Trophoblast cell (in vitro differentiated cells and primary cell): ENCODE measurements at regions not wholly inside any gene's neighbourhood (a gene's known extent, or its start where the extent isn't known, plus 50 kb on each side); places are given as distances from the start of the nearest gene placed in this dataset.
A peak's percentile ranks its signal among the peaks of the same experiment; 100 is the strongest.

ENCODE experiments used
- DNase-seq, 2 donors: peaks; one replicate each; pipeline ENCODE4 v3.0.0-alpha.2; 2016
- H2AFZ ChIP-seq: 2 replicates; pipeline ENCODE4 v1.6.1; 2013; ENCODE audit warnings: low read length, moderate library complexity, mild to moderate bottlenecking; ENCODE audit not compliant: insufficient read depth, poor library complexity
- H2AK5ac ChIP-seq: 2 replicates; pipeline ENCODE4 v1.6.1; 2013; ENCODE audit warnings: mild to moderate bottlenecking, low read length
- H2BK120ac ChIP-seq: 2 replicates; pipeline ENCODE4 v1.6.1; 2013; ENCODE audit warnings: low read length, mild to moderate bottlenecking, moderate library complexity; ENCODE audit not compliant: insufficient read depth, poor library complexity
- H2BK12ac ChIP-seq: 2 replicates; pipeline ENCODE4 v1.6.1; 2013; ENCODE audit warnings: mild to moderate bottlenecking, low read length, moderate library complexity
- H2BK5ac ChIP-seq: 2 replicates; pipeline ENCODE4 v1.6.1; 2013; ENCODE audit warnings: low read length, low read depth, moderate library complexity, mild to moderate bottlenecking; ENCODE audit not compliant: poor library complexity
- H3K14ac ChIP-seq: 2 replicates; pipeline ENCODE4 v1.6.1; 2013; ENCODE audit warnings: mild to moderate bottlenecking, low read length
- H3K18ac ChIP-seq: 2 replicates; pipeline ENCODE4 v1.6.1; 2013; ENCODE audit warnings: mild to moderate bottlenecking, low read length
- H3K23ac ChIP-seq: 2 replicates; pipeline ENCODE4 v1.6.1; 2013; ENCODE audit warnings: low read length
- H3K27ac ChIP-seq: 2 replicates; pipeline ENCODE4 v1.5.1; 2013; ENCODE audit warnings: low read depth, mild to moderate bottlenecking, inconsistent platforms, low read length, moderate library complexity
- H3K27me3 ChIP-seq: 2 replicates; pipeline ENCODE4 v1.6.1; 2013; ENCODE audit warnings: inconsistent platforms, mild to moderate bottlenecking, low read length, moderate library complexity; ENCODE audit not compliant: insufficient read depth
- H3K36me3 ChIP-seq, 2 experiments: 1 replicate in 1 of 2; 2 replicates in 1 of 2; pipeline ENCODE4 v1.6.1; 2013; ENCODE audit warnings: low read length in 2 of 2, mild to moderate bottlenecking in 2 of 2, moderate library complexity in 1 of 2; ENCODE audit not compliant: insufficient read depth in 2 of 2, control insufficient read depth in 1 of 2
- H3K4ac ChIP-seq: 2 replicates; pipeline ENCODE4 v1.6.1; 2013; ENCODE audit warnings: low read depth, mild to moderate bottlenecking, low read length, moderate library complexity
- H3K4me1 ChIP-seq, 2 experiments: 1 replicate in 1 of 2; 2 replicates in 1 of 2; pipeline ENCODE4 v1.6.1; 2013; ENCODE audit warnings: low read length in 2 of 2, mild to moderate bottlenecking in 2 of 2, moderate library complexity in 1 of 2; ENCODE audit not compliant: insufficient read depth in 2 of 2, control insufficient read depth in 1 of 2
- H3K4me2 ChIP-seq: 2 replicates; pipeline ENCODE4 v1.6.1; 2013; ENCODE audit warnings: inconsistent platforms, mild to moderate bottlenecking, low read length, moderate library complexity
- H3K4me3 ChIP-seq: 2 replicates; pipeline ENCODE4 v1.5.1; 2013; ENCODE audit warnings: mild to moderate bottlenecking, low read depth, low read length, inconsistent platforms
- H3K79me1 ChIP-seq: one replicate; pipeline ENCODE4 v1.6.1; 2013; ENCODE audit warnings: low read length
- H3K79me2 ChIP-seq: 2 replicates; pipeline ENCODE4 v1.6.1; 2013; ENCODE audit warnings: low read length, mild to moderate bottlenecking; ENCODE audit not compliant: control insufficient read depth, insufficient read depth, poor library complexity
- H3K9ac ChIP-seq: 2 replicates; pipeline ENCODE4 v1.6.1; 2013; ENCODE audit warnings: mild to moderate bottlenecking, low read length
- H3K9me3 ChIP-seq: 2 replicates; pipeline ENCODE4 v1.6.1; 2013; ENCODE audit warnings: low read depth, mild to moderate bottlenecking, control low read depth, inconsistent platforms, low read length; ENCODE audit not compliant: insufficient read depth
- H4K12ac ChIP-seq: 2 replicates; pipeline ENCODE4 v1.6.1; 2013; ENCODE audit warnings: low read depth, mild to moderate bottlenecking, low read length, moderate library complexity
- H4K8ac ChIP-seq: 2 replicates; pipeline ENCODE4 v1.6.1; 2013; ENCODE audit warnings: low read depth, mild to moderate bottlenecking, low read length, moderate library complexity
- H4K91ac ChIP-seq: one replicate; pipeline ENCODE4 v1.6.1; 2013; ENCODE audit warnings: low read depth, mild to moderate bottlenecking, low read length, moderate library complexity
- WGBS: extraction: QIAGEN DNeasy Blood & Tissue Kit; methylation state at CpG from one replicate; pipeline ENCODE4 v1.1.7; 2013; ENCODE audit warnings: missing lambda C conversion rate; ENCODE audit not compliant: insufficient read length, insufficient coverage; ENCODE audit errors: extremely low coverage; 5-methylcytosine and 5-hydroxymethylcytosine counted together

GRCh38 chr16:72469932-72470331, 298.0 kb upstream of the PMFBP1 start:
- Histone ChIP-seq H2BK120ac (no peak overlapping the region), H3K9ac (no peak overlapping the region), H4K8ac (no peak overlapping the region), H3K79me2 (no peaks in the 10 kb centered on the region), H3K4ac (no peak overlapping the region), H3K14ac (no peak overlapping the region), H2BK12ac (no peak overlapping the region), H3K27ac (no peak overlapping the region), H2AK5ac (no peak overlapping the region), H4K91ac (no peak overlapping the region), H3K18ac (no peak overlapping the region), H3K36me3 (no peaks in the 10 kb centered on the region), H3K4me3 (no peak overlapping the region), H3K4me2 (no peak overlapping the region), H2AFZ (no peak overlapping the region), H3K23ac (no peak overlapping the region), H3K79me1 (no peaks in the 10 kb centered on the region), H4K12ac (no peak overlapping the region), H3K4me1 (no peaks in the 10 kb centered on the region), H3K9me3 (no peaks in the 10 kb centered on the region), H2BK5ac (no peak overlapping the region), H3K27me3 (no peaks in the 10 kb centered on the region)
- WGBS, result no CpG with 5 or more reads among the region's 2 CpGs
- DNase-seq, result no peak

DNA sequence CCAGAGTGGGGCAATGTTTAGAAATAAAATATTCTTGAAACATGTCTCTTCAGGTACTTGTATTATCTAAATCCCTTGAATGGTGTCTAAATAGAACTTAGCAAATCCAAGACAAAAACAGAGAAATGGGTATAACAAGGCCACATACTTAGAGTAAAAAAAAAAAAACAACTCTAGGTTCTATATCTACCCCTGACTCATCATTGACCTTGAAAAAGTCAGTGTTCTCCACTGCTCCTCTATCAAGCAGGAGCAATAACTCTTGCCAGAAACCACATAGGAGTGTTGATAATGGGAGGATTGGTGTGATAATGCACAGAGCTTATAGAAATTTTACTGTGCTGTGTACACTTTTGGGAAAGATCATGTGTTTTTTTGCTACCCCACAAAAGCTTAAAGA, 296.6 kb upstream of the PMFBP1 start:
- H4K8ac ChIP-seq, result no peak overlapping the region
- no peak overlapping the region for H3K9ac ChIP-seq
- H2BK12ac ChIP-seq, result no peak overlapping the region
- no peak overlapping the region for H3K23ac ChIP-seq
- H3K4me2 ChIP-seq, result no peak overlapping the region
- H3K27ac ChIP-seq, result no peak overlapping the region
- no peak overlapping the region for H3K4ac ChIP-seq
- no peaks in the 10 kb centered on the region for H3K9me3 ChIP-seq
- H3K18ac ChIP-seq, result no peak overlapping the region
- H4K12ac ChIP-seq, result no peak overlapping the region
- H3K79me1 ChIP-seq, result no peaks in the 10 kb centered on the region
- no peak overlapping the region for H3K14ac ChIP-seq
- H3K4me3 ChIP-seq, result no peak overlapping the region
- no peak for DNase-seq
- H2AFZ ChIP-seq, result no peak overlapping the region
- no peak overlapping the region for H4K91ac ChIP-seq
- H2AK5ac ChIP-seq, result no peak overlapping the region
- H3K4me1 ChIP-seq, result no peaks in the 10 kb centered on the region
- no peaks in the 10 kb centered on the region for H3K27me3 ChIP-seq
- H2BK5ac ChIP-seq, result no peak overlapping the region
- no peaks in the 10 kb centered on the region for H3K79me2 ChIP-seq
- H3K36me3 ChIP-seq, result no peaks in the 10 kb centered on the region
- no peak overlapping the region for H2BK120ac ChIP-seq

DNA sequence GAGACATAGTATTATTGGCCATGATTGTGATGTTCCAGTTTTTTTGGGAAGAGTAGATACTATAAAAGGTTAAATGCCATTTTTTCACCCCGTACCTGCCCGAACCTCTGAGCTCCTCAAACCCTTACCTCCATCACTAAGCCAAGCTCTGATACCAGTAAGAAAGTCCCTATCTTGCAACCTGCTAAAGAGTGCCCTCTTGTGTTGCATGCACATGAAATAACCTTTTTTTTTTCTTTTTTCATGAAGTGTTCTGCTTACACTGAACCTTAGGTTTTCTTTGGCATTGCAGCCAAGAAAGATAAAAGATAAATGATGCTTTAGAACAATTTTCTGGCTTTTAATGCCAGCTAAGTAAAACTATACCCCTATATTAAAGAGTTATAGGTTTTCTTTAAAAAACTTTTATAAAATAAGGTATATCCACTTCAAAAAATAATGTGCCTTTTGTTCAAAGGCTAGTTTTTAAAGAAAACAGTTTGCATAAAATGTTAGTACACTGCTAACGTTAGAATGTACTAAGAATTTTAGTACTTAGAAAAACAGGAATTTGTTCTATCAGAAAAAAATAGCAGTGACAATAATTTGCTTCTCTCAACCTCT, 295.3 kb upstream of the PMFBP1 start:
- no peak overlapping the region for H3K4me3 ChIP-seq
- DNase-seq, result peak in 1 of 2 donors; percentile 57
- WGBS, result no CpG with 5 or more reads among the region's 3 CpGs
- H2BK12ac ChIP-seq, result no peak overlapping the region
- no peak overlapping the region for H4K91ac ChIP-seq
- no peaks in the 10 kb centered on the region for H3K4me1 ChIP-seq
- H3K79me2 ChIP-seq, result no peaks in the 10 kb centered on the region
- no peak overlapping the region for H2AFZ ChIP-seq
- no peak overlapping the region for H3K18ac ChIP-seq
- no peak overlapping the region for H3K9ac ChIP-seq
- no peak overlapping the region for H2BK120ac ChIP-seq
- H2AK5ac ChIP-seq, result no peak overlapping the region
- no peaks in the 10 kb centered on the region for H3K79me1 ChIP-seq
- H4K8ac ChIP-seq, result no peak overlapping the region
- no peaks in the 10 kb centered on the region for H3K27me3 ChIP-seq
- no peak overlapping the region for H3K14ac ChIP-seq
- H3K4me2 ChIP-seq, result no peak overlapping the region
- H3K27ac ChIP-seq, result no peak overlapping the region
- H2BK5ac ChIP-seq, result no peak overlapping the region
- H3K9me3 ChIP-seq, result no peaks in the 10 kb centered on the region
- H3K4ac ChIP-seq, result no peak overlapping the region
- no peaks in the 10 kb centered on the region for H3K36me3 ChIP-seq
- H4K12ac ChIP-seq, result no peak overlapping the region
- no peak overlapping the region for H3K23ac ChIP-seq

DNA sequence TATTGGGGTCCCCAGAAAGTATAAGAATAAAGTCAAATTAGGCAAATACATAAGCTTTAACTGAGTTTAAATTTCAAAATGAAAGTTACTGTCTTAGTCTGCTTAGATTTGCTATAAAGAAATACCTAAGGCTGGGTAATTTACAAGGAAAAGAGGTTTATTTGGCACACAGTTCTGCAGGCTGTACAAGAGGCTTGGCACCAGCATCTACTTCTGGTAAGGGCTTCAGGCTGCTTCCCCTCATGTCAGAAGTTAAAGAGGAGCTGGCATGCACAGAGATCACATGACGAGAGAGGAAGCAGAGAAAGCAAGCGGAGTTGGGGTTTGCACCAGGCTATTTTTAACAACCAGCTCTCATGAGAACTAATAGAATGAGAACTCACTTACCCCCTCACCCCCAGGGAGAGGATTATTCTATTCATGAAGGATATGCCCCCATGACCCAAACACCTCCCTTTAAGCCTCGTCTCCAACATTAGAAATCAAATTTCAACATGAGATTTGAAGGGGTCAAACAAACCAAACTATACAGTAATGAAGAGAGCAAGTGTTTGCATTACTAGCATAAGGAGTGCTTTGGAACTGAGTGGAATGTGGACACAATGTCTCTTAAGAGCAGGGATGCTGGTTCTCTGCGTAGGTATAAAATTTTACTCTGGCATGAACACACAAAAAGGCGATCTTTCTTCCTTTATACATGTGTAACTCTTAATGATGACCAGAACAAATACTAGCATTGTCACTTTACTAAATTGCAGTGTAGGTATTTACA, 292.8 kb upstream of the PMFBP1 start:
- Histone ChIP-seq H4K8ac (no peak overlapping the region), H3K18ac (no peak overlapping the region), H2BK120ac (no peak overlapping the region), H2AFZ (no peak overlapping the region), H3K79me2 (no peaks in the 10 kb centered on the region), H3K4ac (no peak overlapping the region), H3K4me1 (no peaks in the 10 kb centered on the region), H3K9me3 (no peaks in the 10 kb centered on the region), H3K4me2 (no peak overlapping the region), H3K36me3 (no peaks in the 10 kb centered on the region), H2BK5ac (no peak overlapping the region), H2BK12ac (no peak overlapping the region), H3K23ac (no peak overlapping the region), H3K27ac (no peak overlapping the region), H2AK5ac (no peak overlapping the region), H4K91ac (no peak overlapping the region), H3K9ac (no peak overlapping the region), H3K27me3 (no peaks in the 10 kb centered on the region), H3K4me3 (no peak overlapping the region), H3K79me1 (no peaks in the 10 kb centered on the region), H4K12ac (no peak overlapping the region), H3K14ac (no peak overlapping the region)
- no CpG with 5 or more reads among the region's 5 CpGs for WGBS
- DNase-seq, result no peak
